ENCODE measurements at regions not wholly inside any gene's neighbourhood (a gene's known extent, or its start where the extent isn't known, plus 50 kb on each side); places are given as distances from the start of the nearest gene placed in this dataset.
"Not testable (repeated sequence)": the region's sequence is repeated elsewhere in the genome, so short reads cannot be mapped to it uniquely, and the experiment has no call there.

- intact Hi-C loops (cut with DNase I): no loop called here
- no peak for ATAC-seq
- DNase-seq: no peak
These were observed 224.4 kb upstream of the PCDH7 start for GRCh38 chr4:30495651-30496310.

GRCh38 chr4:30511751-30512150 is 208.4 kb upstream of the PCDH7 start:
- ATAC-seq (no peak), DNase-seq (no peak)
- intact Hi-C loops (cut with DNase I): no loop called here

GRCh38 chr4:30518211-30518610 is 202.0 kb upstream of the PCDH7 start:
- DNase-seq (no peak), ATAC-seq (no peak)
- intact Hi-C loops (cut with DNase I): no loop called here

DNA sequence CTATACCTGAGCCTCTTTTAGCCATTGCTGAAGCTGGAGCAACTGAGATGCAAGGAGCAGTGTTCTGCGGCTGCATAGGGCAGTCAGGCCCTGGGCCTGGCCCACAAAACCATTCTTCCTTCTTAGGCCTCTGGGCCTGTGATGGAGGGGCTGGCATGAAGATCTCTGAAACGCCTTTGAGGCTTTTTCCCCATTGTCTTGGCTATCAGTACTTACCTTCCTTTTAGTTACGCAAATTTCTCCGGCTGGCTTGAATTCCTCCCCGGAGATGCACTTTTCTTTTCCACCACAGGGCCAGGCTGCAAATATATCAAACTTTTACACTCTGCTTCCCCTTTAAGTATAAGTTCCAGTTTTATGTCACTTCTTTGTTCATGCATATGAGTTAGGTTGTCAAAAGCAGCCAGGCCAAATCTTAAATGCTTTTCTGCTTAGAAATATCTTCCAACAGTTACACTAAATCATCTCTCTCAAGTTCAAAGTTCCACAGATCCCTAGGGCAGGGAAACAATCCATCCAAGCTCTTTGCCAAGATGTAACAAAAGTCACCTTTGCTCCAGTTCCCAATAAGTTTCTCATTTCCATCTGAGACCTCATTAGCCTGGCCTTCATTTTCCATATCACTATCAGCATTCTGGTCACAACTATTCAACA is 194.4 kb upstream of the PCDH7 start:
- intact Hi-C loops (cut with DNase I): no loop called here
- DNase-seq (no peak), ATAC-seq (no peak)

- intact Hi-C loops (cut with DNase I): no loop called here
- no peak for DNase-seq
These were observed 184.9 kb upstream of the PCDH7 start for GRCh38 chr4:30535255-30535654.

GRCh38 chr4:30536231-30536630 is 183.9 kb upstream of the PCDH7 start:
- intact Hi-C loops (cut with DNase I): no loop called here
- ATAC-seq: no peak
- no peak for DNase-seq

More at GRCh38 chr4:30535255-30535654, 184.9 kb upstream of the PCDH7 start:
- no peak for ATAC-seq

DNA sequence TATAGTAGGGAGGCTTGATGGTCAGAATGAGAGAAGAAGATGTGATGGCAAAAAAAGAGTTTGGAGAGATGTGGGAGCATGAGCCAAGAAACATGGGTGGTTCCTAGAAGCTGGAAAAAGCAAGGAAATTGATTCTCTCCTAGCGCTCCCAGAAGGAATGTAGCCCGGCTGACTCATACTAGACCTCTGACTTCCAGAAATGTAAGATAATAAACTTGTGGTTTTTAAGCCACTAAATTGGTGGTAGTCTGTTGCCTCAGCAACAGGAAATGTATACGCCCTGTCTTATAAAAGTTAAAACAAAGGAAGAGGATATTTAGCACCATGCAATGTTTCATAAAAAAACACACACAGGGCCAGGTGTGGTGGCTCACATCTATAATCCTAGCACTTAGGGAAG is 182.7 kb upstream of the PCDH7 start:
- intact Hi-C loops (cut with DNase I): no loop called here
- peak in 1 of 2 donors; percentile 69 for ATAC-seq

DNA sequence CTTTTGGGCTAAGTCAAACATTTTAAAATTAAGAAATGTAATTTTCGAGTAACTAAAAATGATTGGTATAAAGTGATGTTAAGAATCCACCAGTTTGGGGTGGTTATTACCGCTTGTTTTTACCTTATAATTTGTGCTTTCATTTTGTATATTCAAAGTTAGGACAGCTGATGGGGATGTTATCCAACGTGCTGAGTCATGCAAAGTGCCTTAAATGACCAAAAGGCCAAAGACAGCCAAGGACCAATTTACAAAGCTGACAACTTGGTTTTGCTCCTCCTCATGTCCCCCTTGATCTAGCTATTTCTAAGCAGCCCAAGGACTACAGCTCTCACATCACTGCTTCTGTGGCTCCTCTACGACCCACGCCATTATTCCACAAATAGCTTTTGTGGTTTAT is 181.4 kb upstream of the PCDH7 start:
- DNase-seq: no peak
- no peak for ATAC-seq
- intact Hi-C loops (cut with DNase I): no loop called here

More for the DNA sequence above, 182.7 kb upstream of the PCDH7 start:
- no peak for DNase-seq

GRCh38 chr4:30543057-30543456 is 177.1 kb upstream of the PCDH7 start:
- DNase-seq (no peak), ATAC-seq (no peak)
- intact Hi-C loops (cut with DNase I): no loop called here

DNA sequence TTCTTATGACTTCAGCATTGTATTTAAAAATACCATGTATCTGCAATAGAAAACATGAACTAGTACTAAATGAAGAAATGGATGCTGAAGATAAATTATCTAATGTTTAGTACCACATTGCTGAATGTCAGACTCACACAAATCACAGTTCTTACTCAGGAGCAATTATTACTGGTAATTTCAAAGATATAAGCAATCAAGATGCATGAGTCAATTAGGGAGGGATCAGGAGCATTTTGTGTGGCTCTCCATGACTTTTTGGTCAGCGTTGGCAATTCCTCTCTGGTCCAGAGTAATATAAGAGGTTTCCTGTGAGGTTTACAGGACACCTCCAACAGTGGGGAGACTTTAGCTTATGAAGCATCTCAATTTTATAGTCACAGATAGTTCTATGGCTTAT is 167.0 kb upstream of the PCDH7 start:
- ATAC-seq: no peak
- DNase-seq: no peak
- intact Hi-C loops (cut with DNase I): no loop called here

DNA sequence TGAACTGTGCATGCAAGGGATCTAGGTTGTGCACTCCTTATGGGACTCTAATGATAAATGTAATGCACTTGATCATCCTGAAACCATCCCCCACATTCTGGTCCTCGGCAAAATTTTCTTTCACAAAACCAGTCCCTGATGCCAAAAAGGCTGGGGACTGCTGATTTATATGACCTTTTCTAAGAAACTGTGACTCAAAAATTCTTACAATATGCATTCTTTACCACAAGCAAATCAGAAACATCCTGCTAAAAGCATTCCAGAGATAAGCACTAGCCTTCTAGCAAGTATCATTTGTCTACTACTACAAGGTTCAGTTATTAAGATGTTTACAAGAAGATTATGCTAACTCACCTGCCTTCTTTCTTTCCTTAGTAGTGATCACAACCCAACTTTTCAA is 166.5 kb upstream of the PCDH7 start:
- ATAC-seq: no peak
- DNase-seq: no peak
- intact Hi-C loops (cut with DNase I): no loop called here

DNA sequence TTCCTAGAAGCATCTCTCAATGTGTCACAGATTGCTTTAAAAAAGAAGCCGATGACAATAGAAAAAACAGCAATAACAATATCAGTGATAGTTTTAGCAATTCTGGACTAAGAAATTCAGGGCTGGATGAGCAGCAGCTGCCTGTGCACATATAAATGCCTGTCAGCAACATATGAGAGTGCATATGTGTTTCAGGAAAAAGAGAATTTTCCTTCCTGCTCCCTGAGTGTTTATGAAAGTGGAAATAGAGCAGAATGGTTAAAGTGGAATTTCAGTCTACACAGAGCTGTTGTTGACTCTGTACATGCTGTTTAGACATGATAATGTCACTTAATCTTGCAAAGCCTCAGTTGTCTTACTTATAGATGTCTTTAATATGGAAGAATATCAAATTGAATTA is 164.4 kb upstream of the PCDH7 start:
- DNase-seq (no peak), ATAC-seq (no peak)
- intact Hi-C loops (cut with DNase I): no loop called here

GRCh38 chr4:30559481-30559880 is 160.7 kb upstream of the PCDH7 start:
- ATAC-seq (no peak), DNase-seq (no peak)
- intact Hi-C loops (cut with DNase I): no loop called here

DNA sequence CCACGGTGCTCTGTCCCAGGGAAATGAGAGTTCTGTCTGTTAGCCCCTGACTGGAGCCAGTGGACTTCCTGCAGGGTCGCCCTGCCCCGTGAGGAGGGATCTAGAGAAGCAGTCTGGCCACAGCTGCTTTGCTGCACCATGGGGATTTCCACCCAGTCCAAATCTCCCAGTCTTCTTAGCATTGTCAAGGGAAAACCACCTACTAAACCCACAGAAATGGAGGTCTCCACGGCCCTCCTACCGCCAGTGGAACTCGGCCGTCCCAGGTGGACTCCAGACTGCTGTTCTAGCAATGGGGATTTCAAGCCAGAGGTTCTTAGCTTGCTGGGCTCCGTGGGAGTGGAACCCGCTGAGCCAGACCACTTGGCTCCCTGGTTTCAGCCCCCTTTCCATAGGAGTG is 133.3 kb upstream of the PCDH7 start:
- no peak for DNase-seq
- intact Hi-C loops (cut with DNase I): no loop called here

DNA sequence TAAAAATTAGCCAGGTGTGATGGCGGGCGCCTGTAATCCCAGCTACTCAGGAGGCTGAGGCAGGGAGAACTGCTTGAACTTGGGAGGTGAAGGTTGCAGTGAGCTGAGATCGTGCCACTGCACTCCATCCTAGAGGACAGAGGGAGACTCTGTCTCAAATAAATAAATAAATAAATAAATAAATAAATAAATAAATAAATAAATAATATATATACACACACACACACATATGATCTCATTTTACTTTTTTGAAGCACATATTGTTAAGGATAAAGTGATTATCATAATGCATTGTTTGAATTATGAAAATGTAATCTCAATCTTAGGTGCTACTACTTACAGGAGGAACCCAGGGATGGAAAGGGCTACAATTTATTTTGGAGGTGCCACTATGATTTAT is 130.5 kb upstream of the PCDH7 start:
- ATAC-seq; intact Hi-C loops (cut with DNase I); DNase-seq: not testable (repeated sequence)

More for the DNA sequence above, 133.3 kb upstream of the PCDH7 start:
- ATAC-seq: no peak

- ATAC-seq (no peak), DNase-seq (no peak)
- intact Hi-C loops (cut with DNase I): no loop called here
These were observed 119.7 kb upstream of the PCDH7 start for GRCh38 chr4:30600246-30601017.

GRCh38 chr4:30601070-30601865 is 118.9 kb upstream of the PCDH7 start:
- DNase-seq: no peak
- ATAC-seq: no peak
- intact Hi-C loops (cut with DNase I): no loop called here

GRCh38 chr4:30605616-30606190 is 114.5 kb upstream of the PCDH7 start:
- DNase-seq: no peak
- intact Hi-C loops (cut with DNase I): no loop called here

GRCh38 chr4:30610361-30610760 is 109.8 kb upstream of the PCDH7 start:
- no peak for ATAC-seq
- no peak for DNase-seq
- intact Hi-C loops (cut with DNase I): no loop called here

More at GRCh38 chr4:30605616-30606190, 114.5 kb upstream of the PCDH7 start:
- peak in 1 of 2 donors; percentile 53 for ATAC-seq

All from left cardiac atrium (tissue), 4 donors.